Glutamatergic neuron (in vitro differentiated cells): ENCODE measurements at regions not wholly inside any gene's neighbourhood (a gene's known extent, or its start where the extent isn't known, plus 50 kb on each side); places are given as distances from the start of the nearest gene placed in this dataset.

Experiments
- DNase-seq: peaks from one replicate; pipeline ENCODE4 v3.0.0; 2022
- H3K27ac Mint-ChIP-seq: one replicate; pipeline ENCODE4 v1.8.0; 2020; ENCODE audit warnings: mild to moderate bottlenecking, mixed read lengths, inconsistent platforms; ENCODE audit not compliant: unreplicated experiment
- H3K27me3 Mint-ChIP-seq: one replicate; pipeline ENCODE4 v1.8.0; 2020; ENCODE audit warnings: mild to moderate bottlenecking, moderate library complexity, mixed read lengths, inconsistent platforms; ENCODE audit not compliant: unreplicated experiment
- H3K36me3 Mint-ChIP-seq: one replicate; pipeline ENCODE4 v1.8.0; 2020; ENCODE audit warnings: mild to moderate bottlenecking, mixed read lengths, inconsistent platforms; ENCODE audit not compliant: unreplicated experiment
- H3K4me1 Mint-ChIP-seq: one replicate; pipeline ENCODE4 v1.8.0; 2020; ENCODE audit warnings: mild to moderate bottlenecking, low read depth, mixed read lengths, inconsistent platforms; ENCODE audit not compliant: unreplicated experiment
- H3K4me3 Mint-ChIP-seq: one replicate; pipeline ENCODE4 v1.8.0; 2020; ENCODE audit warnings: mild to moderate bottlenecking, mixed read lengths, inconsistent platforms; ENCODE audit not compliant: unreplicated experiment
- H3K9me3 Mint-ChIP-seq: one replicate; pipeline ENCODE4 v1.8.0; 2020; ENCODE audit warnings: mild to moderate bottlenecking, moderate library complexity, mixed read lengths, inconsistent platforms; ENCODE audit not compliant: unreplicated experiment
- CTCF ChIP-seq: fragments of 200-600 bp; sonication (generic); IDR thresholded peaks from one replicate; pipeline ENCODE4 v1.5.0; 2021; ENCODE audit not compliant: partially characterized antibody, unreplicated experiment

- peaks cover 3% of the 10 kb centered on the region for H3K27me3 Mint-ChIP-seq
- H3K27ac Mint-ChIP-seq, result peak overlapping the region; percentile 66
- peak overlapping the region; percentile 67 for H3K4me3 Mint-ChIP-seq
- peaks cover 6% of the 10 kb centered on the region for H3K9me3 Mint-ChIP-seq
- DNase-seq, result peak; percentile 87
- H3K36me3 Mint-ChIP-seq, result no peaks in the 10 kb centered on the region
- H3K4me1 Mint-ChIP-seq, result peaks cover 20% of the 10 kb centered on the region
- TF ChIP-seq CTCF, result peak; percentile 98
Measured at GRCh38 chr11:45371251-45372115, 85.3 kb upstream of the SYT13 start.

- H3K27ac Mint-ChIP-seq, result no peak overlapping the region
- peaks cover 6% of the 10 kb centered on the region for H3K9me3 Mint-ChIP-seq
- H3K4me3 Mint-ChIP-seq, result no peak overlapping the region
- H3K4me1 Mint-ChIP-seq, result peaks cover 15% of the 10 kb centered on the region
- no peak for DNase-seq
- peaks cover 5% of the 10 kb centered on the region for H3K27me3 Mint-ChIP-seq
- H3K36me3 Mint-ChIP-seq, result no peaks in the 10 kb centered on the region
- TF ChIP-seq CTCF, result no peak
Measured at GRCh38 chr11:45369313-45369712, 83.2 kb upstream of the SYT13 start.

GRCh38 chr11:45368697-45369096 is 82.6 kb upstream of the SYT13 start:
- Mint-ChIP-seq H3K36me3 (no peaks in the 10 kb centered on the region), H3K27ac (no peak overlapping the region), H3K27me3 (peaks cover 5% of the 10 kb centered on the region), H3K9me3 (peaks cover 6% of the 10 kb centered on the region), H3K4me3 (no peak overlapping the region), H3K4me1 (peaks cover 15% of the 10 kb centered on the region)
- DNase-seq, result no peak
- no peak for TF ChIP-seq CTCF

- H3K4me1 Mint-ChIP-seq, result peaks cover 13% of the 10 kb centered on the region
- DNase-seq, result no peak
- H3K27me3 Mint-ChIP-seq, result peaks cover 8% of the 10 kb centered on the region
- H3K9me3 Mint-ChIP-seq, result peaks cover 4% of the 10 kb centered on the region
- peaks cover 4% of the 10 kb centered on the region for H3K36me3 Mint-ChIP-seq
- TF ChIP-seq CTCF, result no peak
- H3K27ac Mint-ChIP-seq, result no peak overlapping the region
- no peak overlapping the region for H3K4me3 Mint-ChIP-seq
Measured at GRCh38 chr11:45366619-45367190, 80.6 kb upstream of the SYT13 start.

GRCh38 chr11:45365961-45366618 is 79.9 kb upstream of the SYT13 start:
- H3K4me1 Mint-ChIP-seq, result peaks cover 11% of the 10 kb centered on the region
- peaks cover 8% of the 10 kb centered on the region for H3K27me3 Mint-ChIP-seq
- H3K36me3 Mint-ChIP-seq, result peaks cover 4% of the 10 kb centered on the region
- no peak for TF ChIP-seq CTCF
- DNase-seq, result no peak
- H3K9me3 Mint-ChIP-seq, result peaks cover 3% of the 10 kb centered on the region
- H3K4me3 Mint-ChIP-seq, result no peak overlapping the region
- H3K27ac Mint-ChIP-seq, result no peak overlapping the region
